H9 (cell line): ENCODE measurements at regions not wholly inside any gene's neighbourhood (a gene's known extent, or its start where the extent isn't known, plus 50 kb on each side); places are given as distances from the start of the nearest gene placed in this dataset.

ENCODE experiments used
- DNase-seq: peaks from one replicate; pipeline ENCODE4 v3.0.0-alpha.2; 2017
- H2AFZ ChIP-seq: one replicate; pipeline ENCODE4 v1.6.1; 2013; ENCODE audit warnings: mild to moderate bottlenecking, low read length, control low read depth, moderate library complexity
- H2AK5ac ChIP-seq: 2 replicates; pipeline ENCODE4 v1.6.1; 2013; ENCODE audit warnings: low read length, control low read depth, mixed read lengths; ENCODE audit not compliant: insufficient read length
- H2BK120ac ChIP-seq: one replicate; pipeline ENCODE4 v1.6.1; 2013; ENCODE audit warnings: low read depth, mild to moderate bottlenecking, low read length, control low read depth, inconsistent platforms; ENCODE audit not compliant: poor library complexity, severe bottlenecking
- H2BK12ac ChIP-seq: 2 replicates; pipeline ENCODE4 v1.6.1; 2013; ENCODE audit warnings: low read length, control low read depth, mixed read lengths, low read depth; ENCODE audit not compliant: insufficient read length
- H2BK15ac ChIP-seq: 2 replicates; pipeline ENCODE4 v1.6.1; 2013; ENCODE audit warnings: low read depth, low read length, control low read depth
- H2BK20ac ChIP-seq: one replicate; pipeline ENCODE4 v1.6.1; 2013; ENCODE audit warnings: low read depth, mild to moderate bottlenecking, low read length, control low read depth, inconsistent platforms; ENCODE audit not compliant: poor library complexity, severe bottlenecking
- H2BK5ac ChIP-seq: 2 replicates; pipeline ENCODE4 v1.6.1; 2013; ENCODE audit warnings: low read length, control low read depth, mixed read lengths; ENCODE audit not compliant: insufficient read length
- H3K14ac ChIP-seq: 2 replicates; pipeline ENCODE4 v1.6.1; 2013; ENCODE audit warnings: low read length, control low read depth; ENCODE audit not compliant: insufficient read depth
- H3K18ac ChIP-seq: 2 replicates; pipeline ENCODE4 v1.6.1; 2013; ENCODE audit warnings: low read depth, mild to moderate bottlenecking, mixed read lengths, low read length, control low read depth; ENCODE audit not compliant: insufficient read length
- H3K23ac ChIP-seq: 2 replicates; pipeline ENCODE4 v1.6.1; 2013; ENCODE audit warnings: low read length, control low read depth, mixed read lengths, low read depth; ENCODE audit not compliant: insufficient read length
- H3K23me2 ChIP-seq: 2 replicates; pipeline ENCODE4 v1.6.1; 2013; ENCODE audit warnings: low read depth, mild to moderate bottlenecking, mixed read lengths, low read length, control low read depth; ENCODE audit not compliant: insufficient read length, poor library complexity, severe bottlenecking
- H3K27ac ChIP-seq: 2 replicates; pipeline ENCODE4 v1.5.1; 2013; ENCODE audit warnings: low read length, control low read depth, mixed read lengths, low read depth; ENCODE audit not compliant: insufficient read length
- H3K27me3 ChIP-seq: 2 replicates; pipeline ENCODE4 v1.6.1; 2013; ENCODE audit warnings: low read length, control low read depth, inconsistent platforms; ENCODE audit not compliant: insufficient read depth
- H3K4ac ChIP-seq: 2 replicates; pipeline ENCODE4 v1.6.1; 2013; ENCODE audit warnings: low read depth, mild to moderate bottlenecking, control low read depth, inconsistent platforms, low read length, moderate library complexity
- H3K4me1 ChIP-seq: 2 replicates; pipeline ENCODE4 v1.6.1; 2013; ENCODE audit warnings: low read length, control low read depth, inconsistent platforms; ENCODE audit not compliant: insufficient read depth
- H3K4me2 ChIP-seq: 2 replicates; pipeline ENCODE4 v1.6.1; 2013; ENCODE audit warnings: low read length, control low read depth, mixed read lengths; ENCODE audit not compliant: insufficient read length, insufficient read depth
- H3K56ac ChIP-seq: 2 replicates; pipeline ENCODE4 v1.6.1; 2013; ENCODE audit warnings: low read depth, mild to moderate bottlenecking, mixed read lengths, low read length, control low read depth; ENCODE audit not compliant: insufficient read length
- H3K79me1 ChIP-seq: 2 replicates; pipeline ENCODE4 v1.6.1; 2013; ENCODE audit warnings: low read depth, mild to moderate bottlenecking, moderate library complexity, low read length, control low read depth, inconsistent platforms; ENCODE audit not compliant: insufficient read depth, poor library complexity, severe bottlenecking
- H3K79me2 ChIP-seq: 2 replicates; pipeline ENCODE4 v1.6.1; 2013; ENCODE audit warnings: low read length, control low read depth, inconsistent platforms; ENCODE audit not compliant: insufficient read depth
- H3K9ac ChIP-seq: 2 replicates; pipeline ENCODE4 v1.6.1; 2013; ENCODE audit warnings: low read length, control low read depth, mixed read lengths; ENCODE audit not compliant: insufficient read length; ENCODE audit errors: extremely low read depth
- H3K9me3 ChIP-seq: one replicate; pipeline ENCODE4 v1.6.1; 2013; ENCODE audit warnings: low read depth, low read length, inconsistent platforms; ENCODE audit not compliant: control insufficient read depth
- H3T11ph ChIP-seq: one replicate; pipeline ENCODE4 v1.6.1; 2013; ENCODE audit warnings: mild to moderate bottlenecking, low read length, control low read depth, inconsistent platforms
- H4K20me1 ChIP-seq: one replicate; pipeline ENCODE4 v1.6.1; 2013; ENCODE audit not compliant: control insufficient read depth, insufficient read length, insufficient read depth
- H4K5ac ChIP-seq: 2 replicates; pipeline ENCODE4 v1.6.1; 2013; ENCODE audit warnings: low read depth, mild to moderate bottlenecking, mixed read lengths, low read length, control low read depth; ENCODE audit not compliant: insufficient read length
- H4K8ac ChIP-seq: replicated peaks from 2 replicates; pipeline ENCODE4 v1.6.1; 2013; ENCODE audit warnings: low read length, control low read depth, mixed read lengths, low read depth; ENCODE audit not compliant: insufficient read length
- H4K91ac ChIP-seq: 2 replicates; pipeline ENCODE4 v1.6.1; 2013; ENCODE audit warnings: low read depth, mild to moderate bottlenecking, moderate library complexity, mixed read lengths, low read length, control low read depth; ENCODE audit not compliant: insufficient read length
- H3K27ac Mint-ChIP-seq, 3 experiments: 2 replicates in 2 of 3; 3 replicates in 1 of 3; pipeline ENCODE4 v1.8.0; 2020 to 2021; ENCODE audit warnings: mixed read lengths in 3 of 3, mild to moderate bottlenecking in 1 of 3, moderate library complexity in 1 of 3
- H3K27me3 Mint-ChIP-seq: 2 replicates; pipeline ENCODE4 v1.8.0; 2021; ENCODE audit warnings: low read depth, mild to moderate bottlenecking, moderate library complexity, mixed read lengths
- H3K36me3 Mint-ChIP-seq, 3 experiments: 2 replicates in 2 of 3; 3 replicates in 1 of 3; pipeline ENCODE4 v1.8.0; 2020 to 2021; ENCODE audit warnings: low read depth in 3 of 3, mixed read lengths in 3 of 3; ENCODE audit not compliant: insufficient read depth in 1 of 3
- H3K4me1 Mint-ChIP-seq, 2 experiments: 2 replicates each; pipeline ENCODE4 v1.8.0; 2020; ENCODE audit warnings: mixed read lengths in 2 of 2
- H3K4me3 Mint-ChIP-seq, 2 experiments: 2 replicates in 1 of 2; 3 replicates in 1 of 2; pipeline ENCODE4 v1.8.0; 2020 to 2021; ENCODE audit warnings: mild to moderate bottlenecking in 2 of 2, mixed read lengths in 2 of 2, moderate library complexity in 1 of 2
- H3K9me3 Mint-ChIP-seq, 2 experiments: 2 replicates in 1 of 2; 3 replicates in 1 of 2; pipeline ENCODE4 v1.8.0; 2020; ENCODE audit warnings: mild to moderate bottlenecking in 2 of 2, mixed read lengths in 2 of 2, moderate library complexity in 1 of 2
- WGBS: extraction: QIAGEN DNeasy Blood & Tissue Kit; methylation state at CpG from one replicate; pipeline ENCODE4 v1.1.7; 2013; ENCODE audit warnings: missing lambda C conversion rate, low lambda C conversion rate, mixed read lengths; ENCODE audit not compliant: insufficient read length; ENCODE audit errors: extremely low coverage; 5-methylcytosine and 5-hydroxymethylcytosine counted together
- TF ChIP-seq, protein P1 (sequence below): fragments of 200-600 bp; sonication (generic); conservative IDR thresholded peaks from 3 replicates; pipeline ENCODE4 v1.8.0; 2021; ENCODE audit warnings: antibody characterized with exemption, mild to moderate bottlenecking

DNA sequence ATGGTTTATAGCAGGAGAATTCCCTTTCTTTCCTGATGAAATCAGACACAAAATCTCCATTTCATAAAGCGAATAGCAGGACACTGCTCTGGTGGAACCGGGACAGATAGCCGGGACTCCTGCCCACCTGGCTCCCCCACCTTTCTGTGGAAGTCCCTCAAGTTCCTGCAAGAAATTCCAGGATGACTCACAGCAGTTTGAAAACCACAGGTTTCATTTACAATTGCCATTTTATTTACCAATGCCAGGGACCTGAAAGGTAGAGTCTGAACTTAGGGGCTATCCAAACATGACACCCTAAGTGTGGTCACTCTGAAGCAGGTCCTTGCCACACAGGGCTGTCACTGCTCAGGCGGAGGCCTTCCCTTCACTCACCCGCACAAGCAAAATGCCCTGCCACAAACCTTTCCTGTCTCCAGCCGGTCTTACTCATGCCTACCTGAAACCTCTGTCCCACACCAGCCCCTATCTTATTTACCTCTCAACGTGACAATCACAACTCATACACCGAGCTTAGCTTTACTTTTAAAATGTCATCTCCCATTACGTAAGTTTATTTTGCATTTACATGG, 63.3 kb upstream of the TAF1L start:
- no peaks in the 10 kb centered on the region for H3K4me1 Mint-ChIP-seq

More for the DNA sequence above, 63.3 kb upstream of the TAF1L start:
- no peak overlapping the region for H2BK5ac ChIP-seq
- no peak overlapping the region for H2AK5ac ChIP-seq
- no peak overlapping the region for H4K8ac ChIP-seq
- no peak overlapping the region for H3K4me2 ChIP-seq
- no peak overlapping the region for H3K4ac ChIP-seq
- H3K79me1 ChIP-seq = no peaks in the 10 kb centered on the region
- H3K27me3 Mint-ChIP-seq = peaks cover 2% of the 10 kb centered on the region
- H3K27me3 ChIP-seq = no peaks in the 10 kb centered on the region
- no peak overlapping the region for H3K56ac ChIP-seq
- H3K23me2 ChIP-seq = no peaks in the 10 kb centered on the region
- no CpG with 5 or more reads among the region's 9 CpGs for WGBS
- no peak overlapping the region for H2BK12ac ChIP-seq
- no peak for DNase-seq
- H3K4me1 ChIP-seq = no peaks in the 10 kb centered on the region
- no peak overlapping the region for H3T11ph ChIP-seq
- peaks cover 8 to 77% of the 10 kb centered on the region in 2 experiments; a peak in 4 of 5 replicates for H3K9me3 Mint-ChIP-seq
- H3K27ac Mint-ChIP-seq = no peak overlapping the region
- H2BK15ac ChIP-seq = no peak overlapping the region
- TF ChIP-seq, protein P1, sequence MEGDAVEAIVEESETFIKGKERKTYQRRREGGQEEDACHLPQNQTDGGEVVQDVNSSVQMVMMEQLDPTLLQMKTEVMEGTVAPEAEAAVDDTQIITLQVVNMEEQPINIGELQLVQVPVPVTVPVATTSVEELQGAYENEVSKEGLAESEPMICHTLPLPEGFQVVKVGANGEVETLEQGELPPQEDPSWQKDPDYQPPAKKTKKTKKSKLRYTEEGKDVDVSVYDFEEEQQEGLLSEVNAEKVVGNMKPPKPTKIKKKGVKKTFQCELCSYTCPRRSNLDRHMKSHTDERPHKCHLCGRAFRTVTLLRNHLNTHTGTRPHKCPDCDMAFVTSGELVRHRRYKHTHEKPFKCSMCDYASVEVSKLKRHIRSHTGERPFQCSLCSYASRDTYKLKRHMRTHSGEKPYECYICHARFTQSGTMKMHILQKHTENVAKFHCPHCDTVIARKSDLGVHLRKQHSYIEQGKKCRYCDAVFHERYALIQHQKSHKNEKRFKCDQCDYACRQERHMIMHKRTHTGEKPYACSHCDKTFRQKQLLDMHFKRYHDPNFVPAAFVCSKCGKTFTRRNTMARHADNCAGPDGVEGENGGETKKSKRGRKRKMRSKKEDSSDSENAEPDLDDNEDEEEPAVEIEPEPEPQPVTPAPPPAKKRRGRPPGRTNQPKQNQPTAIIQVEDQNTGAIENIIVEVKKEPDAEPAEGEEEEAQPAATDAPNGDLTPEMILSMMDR = no peak
- no peaks in the 10 kb centered on the region for H3K79me2 ChIP-seq
- H4K91ac ChIP-seq = no peak overlapping the region
- H2BK20ac ChIP-seq = no peak overlapping the region
- peaks cover 0 to 5% (median 3%) of the 10 kb centered on the region in 3 experiments; a peak in 2 of 7 replicates for H3K36me3 Mint-ChIP-seq
- H3K4me3 Mint-ChIP-seq = no peak overlapping the region
- H3K9ac ChIP-seq = no peak overlapping the region
- H2BK120ac ChIP-seq = no peak overlapping the region
- H3K23ac ChIP-seq = no peak overlapping the region
- H4K20me1 ChIP-seq = no peaks in the 10 kb centered on the region
- H3K27ac ChIP-seq = no peak overlapping the region
- H3K14ac ChIP-seq = no peak overlapping the region; the same call in 1 of the 2 replicates
- no peak overlapping the region for H2AFZ ChIP-seq
- no peak overlapping the region for H3K18ac ChIP-seq
- no peak overlapping the region for H4K5ac ChIP-seq
- H3K9me3 ChIP-seq = no peaks in the 10 kb centered on the region
